ENCODE measurements at regions not wholly inside any gene's neighbourhood (a gene's known extent, or its start where the extent isn't known, plus 50 kb on each side); places are given as distances from the start of the nearest gene placed in this dataset.
"Not testable (repeated sequence)": the region's sequence is repeated elsewhere in the genome, so short reads cannot be mapped to it uniquely, and the experiment has no call there.

DNA sequence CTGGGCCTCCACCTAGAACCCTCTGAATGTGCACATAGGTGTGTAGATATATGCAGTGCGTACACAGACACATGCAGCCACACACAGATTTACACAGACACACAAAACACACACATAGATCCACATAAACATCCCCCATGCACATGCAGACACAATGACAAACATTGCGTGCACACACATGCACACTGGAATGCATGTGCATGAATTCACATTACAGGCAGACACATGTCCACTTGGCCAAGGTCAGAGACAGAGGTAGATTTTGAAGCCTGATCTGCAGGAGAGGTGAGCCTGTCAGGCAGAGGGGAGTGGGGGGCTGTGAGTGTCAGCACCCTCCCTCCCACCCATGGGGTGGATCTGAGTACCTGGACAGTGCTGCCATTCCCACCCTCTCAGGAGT lies 338.5 kb downstream of the PTPRU start:
- no peak for DNase-seq (ENCODE audit: low read depth)

DNA sequence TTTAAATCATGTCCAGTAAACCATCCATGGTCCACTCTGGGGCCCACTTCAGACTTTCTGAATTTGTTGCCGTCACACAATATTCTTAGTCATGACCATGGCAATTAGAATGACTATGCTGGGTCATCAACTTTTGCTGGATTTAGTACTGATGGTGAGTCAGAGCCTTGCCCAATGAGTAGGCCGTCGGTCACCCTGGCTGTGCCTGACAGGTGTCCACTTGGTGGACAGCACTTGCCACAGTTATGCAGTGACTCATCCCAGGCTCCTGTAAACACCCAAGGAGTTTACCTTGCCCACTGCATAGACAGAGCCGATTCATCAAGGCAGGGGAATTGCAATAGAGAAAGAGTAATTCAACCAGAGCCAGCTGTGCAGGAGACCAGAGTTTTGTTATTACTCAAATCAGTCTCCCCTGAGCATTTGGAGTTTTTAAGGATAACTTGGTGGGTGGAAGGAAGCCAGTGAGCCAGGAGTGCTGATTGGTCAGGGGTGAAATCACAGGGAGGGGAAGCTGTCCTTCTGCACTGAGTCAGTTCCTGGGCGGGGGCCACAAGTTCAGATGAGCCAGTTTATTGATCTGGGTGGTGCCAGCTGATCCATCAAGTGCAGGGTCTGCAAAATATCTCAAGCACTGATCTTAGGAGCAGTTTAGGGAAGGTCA lies 333.8 kb downstream of the PTPRU start:
- peak; percentile 100 for DNase-seq (ENCODE audit: low read depth)

DNA sequence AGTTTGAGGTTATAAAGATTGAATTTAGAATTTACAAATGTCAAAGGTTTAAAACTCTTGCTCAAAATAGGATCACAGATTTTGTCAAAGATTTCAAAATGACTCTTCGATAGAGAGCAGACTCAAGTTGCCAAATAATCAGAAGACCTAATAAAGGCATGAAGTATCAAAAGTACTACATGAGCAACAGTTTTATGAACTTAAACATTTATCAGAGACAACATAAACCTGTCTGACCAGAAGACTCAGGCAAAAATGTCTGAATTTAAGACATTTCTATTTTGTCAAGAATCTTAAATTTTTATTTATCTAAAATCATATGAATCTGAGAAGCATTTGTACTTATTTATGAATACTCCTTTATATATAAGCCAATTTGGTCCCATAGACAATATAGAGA lies 330.9 kb downstream of the PTPRU start:
- DNase-seq (ENCODE audit: low read depth), result no peak

DNA sequence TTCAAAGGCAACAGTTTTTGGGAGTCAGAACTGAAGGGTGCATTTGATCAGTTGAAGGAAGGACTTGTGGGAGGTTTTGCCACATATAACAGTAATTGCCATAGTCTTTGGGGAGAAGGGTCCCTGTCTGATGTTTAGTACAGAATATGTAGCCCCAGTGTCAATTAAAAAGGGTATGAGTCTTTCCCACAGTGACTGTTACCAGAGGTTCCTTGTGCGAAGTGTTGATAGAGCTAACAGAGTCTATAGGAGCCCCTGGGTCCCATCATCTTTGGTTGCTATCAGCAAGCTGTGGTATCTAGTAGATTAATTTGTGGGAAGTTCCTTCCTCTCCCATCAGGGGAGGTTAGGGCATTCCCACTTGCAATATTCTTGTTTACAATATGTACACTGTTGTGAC lies 329.2 kb downstream of the PTPRU start:
- no peak for DNase-seq (ENCODE audit: low read depth)

DNA sequence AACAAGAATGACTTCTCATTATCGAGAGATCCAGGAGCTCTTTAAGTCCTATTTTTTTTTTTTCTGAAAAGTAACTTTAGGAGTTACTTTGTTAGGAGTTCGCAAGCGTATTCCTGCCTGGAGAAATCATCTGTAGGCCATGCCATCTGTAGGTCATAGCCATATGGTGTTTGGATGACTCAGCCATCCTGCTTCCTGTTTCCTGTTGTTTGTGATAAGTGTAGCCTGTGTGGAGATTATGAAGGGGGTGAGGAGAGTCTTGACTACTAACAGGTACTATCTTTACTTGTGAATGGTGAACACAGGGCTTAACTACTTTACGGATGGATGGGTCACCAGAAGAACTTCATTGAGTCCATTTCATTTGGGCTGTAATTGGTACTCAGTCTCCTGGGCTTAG lies 327.2 kb downstream of the PTPRU start:
- peak; percentile 86 for DNase-seq (ENCODE audit: low read depth)

DNA sequence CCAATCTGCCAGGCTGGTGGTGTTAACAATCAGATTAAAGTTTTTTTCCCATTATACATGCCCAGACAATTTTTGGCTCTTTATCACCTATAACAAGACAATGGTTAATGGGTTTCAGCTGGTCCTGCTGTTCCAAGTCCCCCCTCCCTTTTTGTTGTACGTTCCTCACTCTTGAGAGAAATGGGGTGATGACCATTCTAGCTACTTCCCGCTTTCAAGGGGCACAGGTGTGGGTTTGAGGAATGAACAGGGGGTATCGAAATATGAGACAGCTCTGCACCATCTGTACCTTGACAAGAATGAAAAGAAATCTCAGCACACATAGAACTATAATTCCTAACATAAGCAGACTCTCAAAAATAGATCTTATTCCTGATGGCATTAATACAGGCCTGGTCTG lies 326.8 kb downstream of the PTPRU start:
- no peak for DNase-seq (ENCODE audit: low read depth)

DNA sequence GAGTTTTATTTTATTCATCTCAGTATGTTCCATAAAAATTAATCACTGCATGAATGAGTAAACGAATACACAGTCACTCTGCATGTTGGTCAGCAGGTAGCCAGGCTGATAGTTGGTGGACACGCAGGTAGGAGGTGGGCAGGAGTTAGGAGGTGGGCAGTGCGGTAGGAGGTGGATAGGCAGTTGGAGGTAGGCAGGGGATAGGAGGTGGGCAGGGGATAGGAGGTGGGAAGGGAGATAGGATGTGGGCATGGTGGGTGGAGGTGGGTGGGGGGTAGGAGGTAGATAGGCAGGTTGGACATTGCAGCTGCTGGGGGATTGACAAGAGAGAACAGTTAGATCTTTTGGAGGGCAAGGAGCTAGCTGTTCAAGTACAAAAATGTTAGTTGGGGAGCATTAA lies 322.7 kb downstream of the PTPRU start:
- no peak for DNase-seq (ENCODE audit: low read depth)

DNA sequence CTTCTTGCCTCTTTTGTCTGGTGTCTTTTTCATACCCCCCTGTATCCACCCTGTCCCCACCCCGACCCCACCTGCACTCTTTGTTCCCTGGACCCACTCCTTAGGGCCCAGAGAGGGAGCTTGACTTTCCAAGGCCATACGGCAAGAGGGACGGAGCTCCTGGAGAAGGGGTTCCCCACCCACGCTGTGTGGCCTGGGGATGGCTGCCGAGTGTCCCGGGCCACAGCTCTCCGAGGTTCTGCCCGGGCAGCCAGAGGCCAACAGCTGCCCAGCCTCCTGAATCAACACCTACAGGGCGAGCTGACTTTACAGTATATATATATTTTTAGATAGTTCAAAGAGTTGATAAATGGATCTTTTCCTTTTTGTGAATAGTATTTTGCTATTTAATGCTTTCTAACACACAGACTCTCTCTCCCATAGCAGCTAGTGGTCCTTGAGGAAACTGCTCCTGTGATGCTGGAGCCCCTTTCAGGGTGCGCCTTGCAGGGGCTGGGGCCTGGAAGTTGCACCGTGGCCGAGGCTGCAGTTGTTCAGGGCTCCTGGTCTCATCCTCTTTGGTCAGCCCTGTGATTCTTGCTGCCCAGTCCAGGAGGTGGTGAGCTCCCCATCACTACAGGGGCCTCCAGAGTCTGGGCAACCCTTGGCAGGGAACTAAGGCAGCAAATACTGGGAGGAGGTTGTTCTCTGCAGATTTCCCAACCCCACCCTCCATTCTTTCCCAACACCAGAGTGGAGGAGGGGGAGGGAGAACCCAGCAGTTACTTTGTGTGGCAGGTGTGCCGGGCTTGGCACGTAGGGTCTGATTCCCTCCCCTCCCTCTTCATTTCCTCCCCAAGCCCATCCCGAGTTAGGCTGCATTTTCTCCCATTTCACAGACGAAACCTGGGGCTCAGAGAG lies 321.6 kb downstream of the PTPRU start:
- no peak for DNase-seq (ENCODE audit: low read depth)

DNA sequence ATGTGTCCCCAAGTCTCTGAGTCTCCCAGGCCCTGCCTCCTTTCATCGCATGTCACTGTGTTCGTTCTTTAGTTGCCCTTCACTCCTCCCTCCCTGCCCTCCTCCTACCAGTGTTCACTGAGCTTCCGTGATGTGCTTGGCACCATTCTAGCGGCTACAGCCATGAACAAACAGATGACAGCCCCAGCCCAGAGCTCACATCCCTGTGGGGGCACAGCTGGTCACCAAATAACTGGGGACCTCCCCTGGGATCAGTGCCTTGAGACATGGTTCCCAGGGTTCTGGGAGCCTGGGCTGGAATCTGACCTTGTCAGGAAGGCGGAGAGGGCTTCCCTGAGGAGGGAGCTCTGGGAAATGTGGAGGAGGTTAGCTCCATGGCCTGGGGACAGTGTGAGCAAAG lies 320.7 kb downstream of the PTPRU start:
- no peak for DNase-seq (ENCODE audit: low read depth)

DNA sequence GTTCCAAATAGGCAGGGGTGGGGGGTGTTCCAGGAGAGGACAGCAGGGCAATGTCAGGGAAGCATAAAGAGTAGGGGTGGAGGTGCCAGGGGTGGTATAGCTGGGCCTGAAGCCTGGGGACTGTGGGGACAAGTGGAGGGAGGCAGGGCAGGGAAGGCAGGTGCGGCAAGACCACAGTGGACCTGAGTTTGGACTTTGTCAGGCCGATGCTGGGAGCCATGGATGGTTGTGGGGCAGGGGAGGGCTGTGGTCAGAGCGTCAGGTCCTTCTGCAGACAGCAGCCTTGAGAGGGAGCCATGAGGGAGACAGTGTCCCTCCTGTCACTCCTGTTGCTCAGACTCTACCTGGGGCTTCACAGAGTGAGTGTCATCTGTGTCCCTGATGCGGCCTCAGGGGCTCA lies 320.3 kb downstream of the PTPRU start:
- DNase-seq (ENCODE audit: low read depth), result no peak

DNA sequence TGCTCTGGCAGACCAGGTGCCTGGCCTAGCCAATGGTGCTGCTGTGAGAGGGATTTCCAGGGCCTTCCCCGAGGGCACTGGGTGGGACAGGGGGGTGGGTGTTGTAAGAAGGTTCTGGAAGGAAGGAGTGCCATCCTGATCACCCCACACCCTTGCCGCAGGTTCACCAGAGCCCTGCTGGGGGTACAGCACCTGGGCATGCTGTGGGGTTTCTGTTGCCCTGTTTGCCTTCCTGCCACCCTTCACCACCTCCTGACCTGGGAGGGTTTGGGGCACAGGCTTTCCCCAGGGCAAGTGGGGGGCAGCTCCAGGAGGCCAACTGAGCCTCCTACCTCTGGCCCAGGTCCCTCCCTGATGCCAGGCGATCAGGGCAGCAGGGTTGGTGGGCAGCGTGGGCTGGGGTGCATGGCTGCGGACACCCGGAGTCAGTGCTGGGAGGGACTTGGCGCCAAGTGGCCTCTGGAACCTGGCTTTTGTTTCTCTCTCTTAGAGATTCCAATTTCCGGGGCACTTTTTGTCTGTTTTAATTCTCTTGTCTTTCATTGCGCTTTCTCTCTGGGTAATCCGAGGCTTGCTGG lies 318.8 kb downstream of the PTPRU start:
- no peak for DNase-seq (ENCODE audit: low read depth)

DNA sequence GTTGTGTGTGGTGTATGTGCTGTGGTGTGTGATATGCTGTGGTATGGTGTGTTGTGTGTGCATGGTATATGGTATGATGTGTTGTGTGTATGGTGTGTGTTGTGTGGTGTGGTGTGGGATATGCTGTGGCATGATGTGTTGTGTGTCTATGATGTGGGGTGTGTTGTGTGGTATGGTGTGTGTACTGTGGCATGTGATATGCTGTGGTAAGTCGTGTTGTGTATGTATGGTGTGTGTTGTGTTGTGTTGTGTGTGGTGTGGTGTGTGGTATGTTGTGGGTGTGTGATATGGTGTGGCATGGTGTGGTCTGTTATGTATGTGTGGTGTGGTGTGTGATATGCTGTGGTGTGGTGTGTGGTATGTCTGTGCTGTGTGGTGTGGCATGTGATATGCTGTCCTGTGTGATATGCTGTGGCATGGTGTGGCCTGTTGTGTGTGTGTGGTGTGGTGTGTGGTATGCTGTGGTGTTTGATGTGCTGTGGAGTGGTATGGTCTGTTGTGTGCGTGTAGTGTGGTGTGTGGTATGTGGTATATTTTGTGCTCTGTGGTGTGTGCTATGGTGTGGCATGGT lies 318.0 kb downstream of the PTPRU start:
- no peak for DNase-seq (ENCODE audit: low read depth)

DNA sequence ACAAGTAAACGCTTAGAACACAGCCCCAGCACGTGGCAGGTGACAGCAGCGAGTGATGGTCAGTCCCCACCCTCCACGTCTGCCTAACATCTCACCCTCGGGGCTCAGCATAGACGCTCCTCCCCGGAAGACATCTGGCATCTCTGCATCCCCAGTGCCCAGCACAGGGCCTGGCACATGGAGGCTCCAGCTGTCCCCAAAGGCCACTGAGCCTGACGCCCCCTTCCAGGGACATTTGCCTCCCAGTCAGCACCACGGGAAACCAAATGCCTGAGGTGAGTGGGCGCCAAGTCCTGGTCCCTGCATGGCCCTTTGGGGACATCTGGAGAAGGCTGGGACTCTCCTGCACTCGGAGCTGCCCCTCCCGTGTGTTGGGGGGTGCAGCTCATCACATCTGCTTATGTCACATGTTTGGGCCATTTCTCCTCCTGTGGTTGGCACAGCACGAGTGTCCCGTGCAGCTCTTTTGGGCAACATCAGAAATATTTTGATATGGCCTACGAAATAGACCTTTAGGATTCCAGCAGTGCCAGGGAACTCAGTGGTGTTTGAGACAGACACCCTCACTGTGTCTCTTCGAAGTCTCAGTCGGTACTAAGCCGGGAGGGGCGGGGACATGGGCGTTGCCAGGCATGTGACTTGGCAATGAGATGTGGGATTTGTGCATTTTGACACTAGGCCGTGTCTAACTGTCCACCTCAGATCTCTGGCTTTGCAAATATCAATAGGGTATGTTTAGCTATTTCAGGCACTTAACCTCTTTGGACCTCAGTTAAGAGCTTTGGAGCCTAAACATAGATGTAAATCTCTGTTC lies 315.0 kb downstream of the PTPRU start:
- no peak for DNase-seq (ENCODE audit: low read depth)

DNA sequence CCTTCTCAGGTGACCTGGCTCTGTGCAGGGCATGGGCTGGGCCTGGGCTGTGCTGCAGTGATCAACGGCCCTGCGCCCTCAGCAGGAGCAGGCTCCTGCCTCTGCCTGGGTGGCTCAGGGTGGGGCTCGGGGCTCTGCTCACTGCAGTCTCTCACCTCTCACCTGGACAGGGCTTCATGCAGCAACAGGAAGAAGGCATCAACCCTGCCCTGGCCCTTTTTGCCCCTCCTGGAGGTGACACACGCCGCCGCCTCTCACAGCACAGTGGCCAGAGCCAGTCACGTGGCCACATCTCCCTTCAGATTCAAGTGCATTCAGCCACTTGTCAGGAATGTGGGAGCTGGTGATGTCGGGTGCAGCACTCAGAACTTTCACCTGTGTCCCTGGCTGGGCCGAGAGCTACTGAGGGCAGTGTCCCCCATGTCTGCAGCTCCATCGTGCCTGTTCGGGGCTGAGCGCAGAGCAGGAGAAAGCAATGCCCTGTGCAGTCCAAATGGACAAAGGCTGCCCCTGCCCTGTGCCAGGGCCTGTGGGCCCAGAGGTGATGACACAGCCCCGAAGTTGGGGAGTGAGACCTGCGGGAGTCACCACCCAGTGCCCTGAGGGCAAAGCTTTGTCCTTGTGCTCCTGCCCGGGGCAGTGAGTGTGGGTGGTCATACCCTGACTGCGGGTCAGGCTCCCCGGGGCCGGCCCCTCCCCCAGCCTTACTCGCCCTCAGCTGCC lies 314.0 kb downstream of the PTPRU start:
- no peak for DNase-seq (ENCODE audit: low read depth)

DNA sequence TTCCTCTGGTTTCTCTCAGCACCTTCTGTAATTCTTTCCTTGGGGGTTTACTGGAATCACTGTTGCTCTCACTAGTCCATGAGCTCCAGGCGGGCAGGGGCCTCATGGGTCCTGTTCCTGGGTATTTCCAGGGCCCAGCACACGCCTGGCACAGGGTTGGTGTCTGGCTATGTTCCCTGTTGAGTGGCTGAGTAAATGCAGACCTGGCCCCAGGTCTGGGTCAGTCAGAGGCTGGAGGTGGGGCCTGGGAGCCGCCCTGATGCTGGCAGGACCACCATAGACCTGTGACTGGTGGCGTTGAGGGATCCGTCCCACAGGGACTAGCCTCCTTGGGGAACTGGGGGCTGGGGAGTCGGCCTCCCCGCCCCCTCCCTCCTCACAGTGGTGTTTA lies 313.4 kb downstream of the PTPRU start:
- not testable (repeated sequence) for DNase-seq (ENCODE audit: low read depth)

DNA sequence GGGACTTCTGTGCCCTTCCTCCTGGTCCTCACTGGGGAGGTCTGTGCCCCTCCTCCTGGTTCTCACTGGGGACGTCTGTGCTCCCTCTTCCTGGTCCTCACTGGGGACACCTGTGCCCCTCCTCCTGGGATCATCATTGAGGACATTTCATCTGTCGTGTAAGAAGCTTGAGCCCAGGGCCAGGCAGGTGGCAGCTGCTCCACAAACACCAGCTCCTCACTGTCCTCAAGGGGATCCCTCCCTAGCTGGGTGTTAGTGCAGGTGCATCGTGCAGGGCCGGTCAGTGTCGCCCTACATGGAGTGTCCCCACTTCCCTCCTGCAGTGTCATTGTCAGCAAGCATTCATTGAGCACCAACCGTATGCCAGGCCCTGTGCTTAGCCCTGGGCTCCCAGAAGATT lies 312.7 kb downstream of the PTPRU start:
- DNase-seq (ENCODE audit: low read depth), result no peak

DNA sequence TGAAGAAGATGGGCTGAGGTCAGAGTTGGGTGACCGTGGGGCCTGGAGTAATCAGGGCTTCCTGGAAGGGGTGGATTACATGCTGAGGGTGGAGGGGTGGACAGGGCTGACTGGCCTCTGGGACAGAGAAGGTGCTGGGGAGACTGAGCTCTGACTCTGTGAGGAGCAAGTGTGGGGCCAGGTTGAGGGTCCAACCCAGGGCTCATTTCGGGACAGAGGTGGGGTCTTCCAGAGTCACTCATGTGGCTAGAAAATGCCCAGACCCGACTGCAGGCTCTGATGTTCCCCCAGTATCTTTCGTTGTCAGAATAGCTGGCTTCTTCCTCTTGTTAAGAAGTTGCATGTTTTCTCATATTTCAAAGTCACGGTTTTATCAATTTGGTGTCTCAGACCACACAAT lies 311.8 kb downstream of the PTPRU start:
- DNase-seq (ENCODE audit: low read depth), result no peak

DNA sequence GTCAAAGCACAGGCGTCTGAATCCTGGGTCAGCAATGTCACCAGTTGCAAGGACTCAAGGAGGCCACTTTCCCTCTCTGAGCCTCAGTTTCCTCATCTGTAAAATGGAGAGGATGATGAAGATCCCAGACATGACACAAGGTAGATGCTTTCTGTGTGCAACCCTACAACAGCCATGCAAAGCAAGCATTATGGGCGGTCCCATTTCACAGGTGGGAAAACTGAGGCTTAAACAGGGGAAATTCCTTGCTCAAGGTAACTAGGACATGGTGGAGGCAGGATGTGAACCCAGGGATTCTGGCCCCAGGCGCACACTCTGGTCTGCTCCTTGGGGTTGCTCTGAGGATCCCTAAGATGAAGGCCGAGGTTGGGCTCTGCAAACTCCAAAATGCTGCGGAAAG lies 311.0 kb downstream of the PTPRU start:
- no peak for DNase-seq (ENCODE audit: low read depth)

DNA sequence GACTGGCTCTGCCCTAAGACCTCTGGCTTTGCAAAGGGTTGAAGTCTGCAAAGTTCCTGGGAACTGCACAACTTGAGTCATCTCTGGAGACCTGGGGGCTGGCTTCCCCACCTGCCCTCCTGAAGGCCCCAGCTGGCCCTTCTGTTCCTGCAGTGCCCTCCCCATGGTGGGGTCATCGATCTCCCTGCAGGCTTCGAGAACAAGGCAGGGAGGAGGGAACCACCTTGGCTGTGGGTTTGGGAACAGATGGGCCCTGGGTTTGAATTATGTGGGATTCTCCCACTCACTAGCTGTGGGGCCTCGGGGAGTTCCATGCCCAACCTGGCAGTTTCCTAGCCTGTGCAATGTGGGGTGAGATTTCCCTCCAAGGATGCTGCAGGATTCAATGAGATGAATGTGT lies 310.2 kb downstream of the PTPRU start:
- no peak for DNase-seq (ENCODE audit: low read depth)

DNA sequence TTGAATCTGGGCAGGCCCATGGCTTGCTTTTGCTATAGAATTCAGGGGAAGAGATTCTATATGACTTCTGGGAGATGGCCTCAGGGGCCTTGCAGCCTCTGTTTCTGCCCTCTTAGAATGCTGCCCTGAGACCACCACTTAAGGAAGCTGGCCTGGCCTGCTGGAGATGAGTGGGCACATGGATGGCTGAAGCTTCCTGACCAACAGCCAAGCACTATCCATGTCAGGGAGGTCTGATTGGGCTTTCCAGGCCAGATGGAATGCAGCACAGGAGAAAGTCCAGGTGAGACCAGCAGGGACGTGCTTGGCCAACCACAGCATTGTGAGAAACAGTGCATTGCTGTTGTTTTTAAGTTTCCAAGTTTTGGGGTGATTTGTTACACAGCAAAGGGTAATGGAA lies 308.1 kb downstream of the PTPRU start:
- DNase-seq (ENCODE audit: low read depth), result no peak

DNA sequence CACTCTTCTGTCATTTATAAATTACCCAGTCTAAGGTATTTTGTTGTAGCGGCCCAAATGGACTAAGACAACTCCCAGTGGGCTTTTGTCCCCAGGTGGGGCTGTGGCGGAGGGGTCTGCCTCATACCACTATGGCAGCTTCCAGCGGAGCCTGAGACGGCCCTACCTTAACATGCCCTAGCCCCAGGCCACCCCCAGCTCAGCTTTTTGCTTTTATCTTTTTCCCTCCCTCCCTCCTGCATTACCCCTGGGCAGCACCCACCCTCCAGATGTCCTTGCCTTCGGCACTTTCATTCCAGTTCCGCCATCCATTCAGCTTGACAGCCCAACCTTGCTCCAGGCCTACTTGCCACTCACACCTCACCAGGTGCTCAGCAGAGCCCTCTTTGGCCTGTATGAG lies 307.3 kb downstream of the PTPRU start:
- DNase-seq (ENCODE audit: low read depth), result no peak
